ENCODE measurements at regions not wholly inside any gene's neighbourhood (a gene's known extent, or its start where the extent isn't known, plus 50 kb on each side); places are given as distances from the start of the nearest gene placed in this dataset.
"Not testable (repeated sequence)": the region's sequence is repeated elsewhere in the genome, so short reads cannot be mapped to it uniquely, and the experiment has no call there.

GRCh38 chr9:36461323-36461722, 61.3 kb upstream of the RNF38 start:
- no peak for DNase-seq (ENCODE audit: low spot score)

- not testable (repeated sequence) for DNase-seq (ENCODE audit: low spot score)
Measured at GRCh38 chr9:36458430-36458915, 58.4 kb upstream of the RNF38 start.

DNA sequence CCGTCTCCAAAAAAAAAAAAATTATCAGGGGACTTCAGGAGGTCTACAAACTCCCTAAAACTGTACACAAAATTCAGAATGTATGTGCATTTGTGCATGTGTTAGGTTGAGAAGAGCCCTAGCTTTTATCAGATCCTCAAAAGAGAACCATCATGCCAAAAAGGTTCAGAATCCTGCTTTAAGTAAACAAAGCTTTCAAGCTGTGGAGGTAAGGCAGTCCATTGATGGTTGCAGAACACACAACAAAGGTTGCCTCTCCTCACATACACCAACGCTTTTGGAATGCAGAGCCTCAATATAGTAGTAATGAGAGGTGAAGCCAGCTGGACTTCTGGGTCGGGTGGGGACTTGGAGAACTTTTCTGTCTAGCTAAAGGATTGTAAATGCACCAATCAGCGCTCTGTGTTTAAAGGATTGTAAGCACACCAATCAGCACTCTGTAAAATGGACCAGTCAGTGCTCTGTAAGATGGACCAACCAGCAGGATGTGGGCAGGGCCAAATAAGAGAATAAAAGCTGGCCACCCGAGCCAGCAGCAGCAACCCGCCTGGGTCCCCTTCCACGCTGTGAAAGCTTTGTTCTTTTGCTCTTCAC, 57.9 kb upstream of the RNF38 start:
- DNase-seq (ENCODE audit: low spot score) = no peak

DNA sequence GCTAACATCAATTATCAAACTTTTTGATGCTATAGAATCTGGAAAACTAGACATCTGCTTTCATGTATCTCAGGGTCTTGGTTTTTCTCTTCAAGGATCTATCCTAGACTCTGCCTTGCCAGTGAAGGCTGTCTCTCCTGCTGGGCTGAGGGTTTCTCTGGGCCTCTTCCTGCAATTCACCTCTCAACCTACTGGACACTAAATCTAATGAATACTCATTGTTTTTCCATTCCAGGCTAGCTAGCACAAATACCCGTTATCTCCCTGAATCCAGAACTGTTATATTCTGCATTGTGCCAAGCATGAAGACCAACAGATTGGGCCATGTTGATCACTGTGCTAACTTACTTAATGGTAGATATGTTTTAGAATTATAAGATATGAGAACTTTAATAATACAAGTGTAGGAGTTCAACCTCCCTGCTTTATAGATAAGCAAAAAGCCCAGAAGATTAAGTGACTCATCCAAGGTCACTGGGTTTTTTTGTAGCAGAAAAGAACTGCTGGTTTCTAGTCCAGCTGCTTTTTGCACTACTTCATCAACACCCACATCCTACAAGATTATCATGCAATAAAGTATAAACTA, 56.5 kb upstream of the RNF38 start:
- DNase-seq (ENCODE audit: low spot score) = no peak

- no peak for DNase-seq (ENCODE audit: low spot score)
Measured at GRCh38 chr9:36451949-36452348, 51.9 kb upstream of the RNF38 start.

GRCh38 chr9:36450110-36450732, 50.2 kb upstream of the RNF38 start:
- DNase-seq (ENCODE audit: low spot score) = peak; percentile 33
